HepG2 (cell line): ENCODE measurements at regions not wholly inside any gene's neighbourhood (a gene's known extent, or its start where the extent isn't known, plus 50 kb on each side); places are given as distances from the start of the nearest gene placed in this dataset.

Experiments used
- ATAC-seq: fragments of 200-7000 bp; cut with Tn5 transposase; 3 replicates; pipeline ENCODE4 v1.9.1; 2020; ENCODE audit warnings: mild to moderate bottlenecking, moderate library complexity
- BruUV-seq: library from RNA; stranded (reverse); fragments of 400-500 nt; replicated peaks from 2 replicates; lab custom pipeline; 2021; lab: Mats Ljungman, UMichigan
- CTCF ChIA-PET: fragments of 300-600 bp; formaldehyde crosslinking; extraction: SDS; loops from one replicate; lab custom pipeline; 2021; ENCODE audit warnings: low total read pairs, inconsistent platforms, low intra/inter-chr PET ratio; lab: Yijun Ruan, JAX
- POLR2A ChIA-PET: fragments of 350-600 bp; sonication (Branson Sonifier 250); formaldehyde crosslinking; loops from one replicate; lab custom pipeline; 2020; ENCODE audit warnings: antibody characterized with exemption, inconsistent platforms; lab: Yijun Ruan, JAX
- DNase-seq: peaks from one replicate; pipeline ENCODE4 v3.0.0-alpha.2; 2015; ENCODE audit warnings: low spot score
- FAIRE-seq: peaks from 3 replicates; lab custom pipeline; 2011; peaks lifted over from hg19 to GRCh38; lab: Jason Lieb, UNC
- H2AFZ ChIP-seq: one replicate; pipeline ENCODE4 v1.6.1; 2011; ENCODE audit warnings: low read length, inconsistent platforms
- H3K27ac ChIP-seq: fragments of 300-600 bp; 3 replicates; pipeline ENCODE4 v1.8.0; 2011; ENCODE audit warnings: mixed run types, mild to moderate bottlenecking, mixed read lengths, low read length, inconsistent platforms; ENCODE audit not compliant: insufficient read depth; ENCODE audit errors: extremely low read length
- H3K27me3 ChIP-seq, 2 experiments: fragments of 200-600 bp in 1 of 2; 2 replicates in 1 of 2; 3 replicates in 1 of 2; pipeline versions ENCODE4 v1.6.0 to v1.8.0; 2011; ENCODE audit warnings: low read length in 2 of 2, mild to moderate bottlenecking in 2 of 2, moderate library complexity in 2 of 2, inconsistent platforms in 1 of 2; ENCODE audit not compliant: insufficient read depth in 2 of 2, control insufficient read depth in 1 of 2
- H3K36me3 ChIP-seq, 2 experiments: fragments of 200-600 bp in 1 of 2; replicated peaks in 1 of 2; 2 replicates in 1 of 2; 3 replicates in 1 of 2; pipeline versions ENCODE4 v1.5.1 to v1.8.0; 2011; ENCODE audit warnings: low read length in 2 of 2, inconsistent platforms in 1 of 2; ENCODE audit not compliant: insufficient read depth in 2 of 2, control insufficient read depth in 1 of 2
- H3K4me1 ChIP-seq: 2 replicates; pipeline ENCODE4 v1.5.1; 2012; ENCODE audit warnings: low read length, inconsistent platforms; ENCODE audit not compliant: insufficient read depth
- H3K4me2 ChIP-seq: 2 replicates; pipeline ENCODE4 v1.6.0; 2011; ENCODE audit warnings: low read depth, low read length, inconsistent platforms
- H3K4me3 ChIP-seq, 3 experiments: fragments of 200-600 bp in 1 of 3; sonication (generic), shearing (Covaris generic) in 1 of 3; replicated peaks in 1 of 3; 2 replicates each; pipeline ENCODE4 v1.5.1; 2011 to 2016; ENCODE audit warnings: low read length in 3 of 3, inconsistent platforms in 2 of 3, low read depth in 2 of 3, mild to moderate bottlenecking in 2 of 3, control low read depth in 1 of 3, mixed read lengths in 1 of 3; ENCODE audit not compliant: insufficient read depth in 1 of 3
- H3K79me2 ChIP-seq: one replicate; pipeline ENCODE4 v1.6.1; 2011; ENCODE audit warnings: low read length, inconsistent platforms; ENCODE audit not compliant: insufficient read depth
- H3K9ac ChIP-seq: 2 replicates; pipeline ENCODE4 v1.6.0; 2011; ENCODE audit warnings: mild to moderate bottlenecking, low read depth, low read length, inconsistent platforms; ENCODE audit not compliant: insufficient read depth
- H3K9me3 ChIP-seq: 2 replicates; pipeline ENCODE4 v1.5.1; 2012; ENCODE audit warnings: mild to moderate bottlenecking, low read length
- H4K20me1 ChIP-seq: 2 replicates; pipeline ENCODE4 v1.6.0; 2011; ENCODE audit warnings: inconsistent platforms, mild to moderate bottlenecking, low read length, moderate library complexity; ENCODE audit not compliant: insufficient read depth
- GTF2F1 ChIP-seq: fragments of 150-350 bp; IDR thresholded peaks from 2 replicates; pipeline ENCODE4 v1.6.1; 2014; ENCODE audit warnings: low read length
- ZFYVE20 ChIP-seq: sonication (generic); formaldehyde crosslinking; IDR thresholded peaks from 2 replicates; pipeline ENCODE4 v1.8.0; 2023; ENCODE audit warnings: low read depth, mild to moderate bottlenecking, moderate library complexity, missing genetic modification reagents, borderline replicate concordance
- ZNF782 ChIP-seq: sonication (generic); formaldehyde crosslinking; IDR thresholded peaks from 2 replicates; pipeline ENCODE4 v1.4.0; 2020; ENCODE audit warnings: missing genetic modification reagents, mild to moderate bottlenecking, borderline replicate concordance
- ZNF788 ChIP-seq: sonication (generic); formaldehyde crosslinking; IDR thresholded peaks from 2 replicates; pipeline ENCODE4 v1.5.0; 2020; ENCODE audit warnings: mild to moderate bottlenecking, missing genetic modification reagents, borderline replicate concordance
- WGBS: methylation state at CpG from one replicate; pipeline ENCODE4 v1.1.6; 2017; ENCODE audit warnings: low lambda C conversion rate; 5-methylcytosine and 5-hydroxymethylcytosine counted together
- in situ Hi-C: cut with HindIII; loops from 2 replicates; pipeline ENCODE4 v1.10.0; 2017; ENCODE audit warnings: low pct_unique_long_range_greater_than_20kb; ENCODE audit not compliant: extremely low pct_ligation_motif_present
- intact Hi-C: fragments of 100-400 bp; cut with micrococcal nuclease; formaldehyde crosslinking; loops from one replicate; pipeline ENCODE4 v1.10.0; 2022; ENCODE audit not compliant: unreplicated experiment

DNA sequence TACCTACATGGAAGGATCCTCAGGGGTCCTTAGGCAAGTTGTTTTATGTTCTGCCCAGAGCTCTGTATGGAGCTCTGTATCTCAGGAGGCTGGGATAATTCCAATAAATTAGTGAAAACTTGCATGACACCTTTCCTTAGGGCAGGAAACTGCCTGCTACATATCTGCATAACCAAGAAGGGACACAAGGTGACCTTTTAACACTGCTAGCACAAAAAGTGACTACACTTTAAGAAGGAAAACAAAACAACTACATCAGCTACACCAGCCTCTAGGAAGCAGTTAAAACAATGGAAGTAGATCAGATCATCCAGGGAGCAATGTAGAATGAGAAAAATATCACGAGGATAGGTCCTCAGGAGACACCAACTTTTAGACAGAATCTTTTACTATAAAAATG lies 93.9 kb downstream of the TNFSF18 start:
- FAIRE-seq: no peak
- Histone ChIP-seq H3K4me2 (no peak overlapping the region), H3K79me2 (no peaks in the 10 kb centered on the region), H3K9ac (no peak overlapping the region), H3K27me3 (no peaks in the 10 kb centered on the region), H3K4me1 (no peaks in the 10 kb centered on the region), H3K9me3 (no peaks in the 10 kb centered on the region), H2AFZ (no peak overlapping the region), H3K36me3 (no peaks in the 10 kb centered on the region), H3K4me3 (no peak overlapping the region), H3K27ac (no peak overlapping the region), H4K20me1 (no peaks in the 10 kb centered on the region)
- 8% methylated on average over 1 of the region's 1 CpG for WGBS
- DNase-seq: no peak
- BruUV-seq: no TSS peak
- no peak for ATAC-seq
- no peak for TF ChIP-seq ZNF782
- TF ChIP-seq ZFYVE20 (CRISPR knock-in tag): no peak
- in situ Hi-C loops: no loop called here
- intact Hi-C loops: no loop called here
- POLR2A ChIA-PET: no interaction called here
- CTCF ChIA-PET: no interaction called here

DNA sequence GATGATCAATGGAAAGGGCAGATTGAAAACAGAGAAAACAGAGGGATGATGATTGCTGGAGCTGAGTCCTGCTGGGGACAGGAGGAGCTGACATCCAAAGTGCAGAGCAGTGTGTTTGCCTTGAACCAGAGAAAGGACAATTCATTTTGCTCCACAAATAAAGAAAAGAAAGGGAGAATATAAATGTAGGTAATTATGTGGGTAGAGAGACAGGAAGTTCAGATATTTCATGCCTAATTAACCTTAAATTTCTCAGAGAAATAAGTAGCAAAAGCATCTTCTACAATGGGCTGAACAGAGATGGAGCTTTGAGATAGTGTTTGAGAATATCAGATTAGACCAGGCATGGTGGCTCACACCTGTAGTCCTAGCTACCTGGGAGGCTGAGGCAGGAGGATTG lies 93.2 kb downstream of the TNFSF18 start:
- ChIA-PET POLR2A (no interaction called here), CTCF (no interaction called here)
- Histone ChIP-seq H3K27ac (no peak overlapping the region), H4K20me1 (no peaks in the 10 kb centered on the region), H3K36me3 (no peaks in the 10 kb centered on the region), H2AFZ (peak overlapping the region; percentile 27), H3K4me1 (no peaks in the 10 kb centered on the region), H3K4me3 (no peak overlapping the region), H3K9me3 (no peaks in the 10 kb centered on the region), H3K27me3 (no peaks in the 10 kb centered on the region), H3K4me2 (no peak overlapping the region), H3K79me2 (no peaks in the 10 kb centered on the region), H3K9ac (no peak overlapping the region)
- in situ Hi-C loops: no loop called here
- FAIRE-seq (no peak), DNase-seq (no peak), ATAC-seq (no peak)
- TF ChIP-seq GTF2F1 (no peak), ZNF788 (CRISPR knock-in tag) (no peak)
- no TSS peak for BruUV-seq
- intact Hi-C loops: no loop called here
